HL-60 (cell line): ENCODE measurements at regions not wholly inside any gene's neighbourhood (a gene's known extent, or its start where the extent isn't known, plus 50 kb on each side); places are given as distances from the start of the nearest gene placed in this dataset.

Source experiments
- CTCF ChIP-seq: IDR thresholded peaks from one replicate; pipeline ENCODE4 v1.5.1; 2011; ENCODE audit warnings: low read length, control low read depth, inconsistent platforms; ENCODE audit not compliant: insufficient read depth
- GABPA ChIP-seq: IDR thresholded peaks from 2 replicates; pipeline ENCODE4 v1.6.1; 2012; ENCODE audit warnings: low read depth
- POLR2AphosphoS5 ChIP-seq: IDR thresholded peaks from 2 replicates; pipeline ENCODE4 v1.6.1; 2012; ENCODE audit warnings: low read depth
- REST ChIP-seq: IDR thresholded peaks from 2 replicates; pipeline ENCODE4 v1.6.1; 2012; ENCODE audit warnings: low read depth; ENCODE audit not compliant: insufficient replicate concordance
- SPI1 ChIP-seq: IDR thresholded peaks from 2 replicates; pipeline ENCODE4 v1.6.1; 2012; ENCODE audit warnings: low read depth, mild to moderate bottlenecking, borderline replicate concordance

GRCh38 chr6:8872589-8872988 lies 437.2 kb upstream of the SLC35B3 start:
- no peak for TF ChIP-seq CTCF
- no peak for TF ChIP-seq SPI1
- no peak for TF ChIP-seq POLR2AphosphoS5
- TF ChIP-seq REST = no peak
- no peak for TF ChIP-seq GABPA
